Smooth muscle cell (in vitro differentiated cells): ENCODE measurements at regions not wholly inside any gene's neighbourhood (a gene's known extent, or its start where the extent isn't known, plus 50 kb on each side); places are given as distances from the start of the nearest gene placed in this dataset.
"Not testable (repeated sequence)": the region's sequence is repeated elsewhere in the genome, so short reads cannot be mapped to it uniquely, and the experiment has no call there.

ENCODE experiments used
- DNase-seq: peaks from one replicate; lab custom pipeline; 2025; ENCODE audit not compliant: unreplicated experiment; lab: John Stamatoyannopoulos, UW
- H2AFZ ChIP-seq: fragments of 200-600 bp; sonication (generic); 2 replicates; pipeline ENCODE4 v1.6.0; 2016; ENCODE audit warnings: antibody characterized with exemption, low read depth, mild to moderate bottlenecking
- H3F3A ChIP-seq: fragments of 200-600 bp; sonication (generic); 2 replicates; pipeline ENCODE4 v1.6.0; 2017; ENCODE audit warnings: antibody characterized with exemption, low read depth
- H3K27ac ChIP-seq: fragments of 200-600 bp; sonication (generic); 2 replicates; pipeline ENCODE4 v1.5.1; 2016; ENCODE audit warnings: low read depth, mild to moderate bottlenecking
- H3K27me3 ChIP-seq: fragments of 200-600 bp; sonication (generic); 2 replicates; pipeline ENCODE4 v1.6.1; 2016; ENCODE audit warnings: low read depth, mild to moderate bottlenecking
- H3K36me3 ChIP-seq: fragments of 200-600 bp; sonication (generic); 2 replicates; pipeline ENCODE4 v1.5.1; 2016; ENCODE audit warnings: low read depth
- H3K4me1 ChIP-seq: fragments of 200-600 bp; sonication (generic); 2 replicates; pipeline ENCODE4 v1.5.1; 2016; ENCODE audit warnings: low read depth
- H3K4me2 ChIP-seq: fragments of 200-600 bp; sonication (generic); 2 replicates; pipeline ENCODE4 v1.6.0; 2016; ENCODE audit warnings: mild to moderate bottlenecking
- H3K4me3 ChIP-seq: fragments of 200-600 bp; sonication (generic); 2 replicates; pipeline ENCODE4 v1.5.1; 2016; ENCODE audit warnings: mild to moderate bottlenecking
- H3K79me2 ChIP-seq: fragments of 200-600 bp; sonication (generic); 2 replicates; pipeline ENCODE4 v1.6.0; 2016; ENCODE audit warnings: low read depth, mild to moderate bottlenecking
- H3K9ac ChIP-seq: fragments of 200-600 bp; sonication (generic); 2 replicates; pipeline ENCODE4 v1.6.0; 2016; ENCODE audit warnings: low read depth
- H3K9me3 ChIP-seq: fragments of 200-600 bp; sonication (generic); replicated peaks from 2 replicates; pipeline ENCODE4 v1.5.1; 2016; ENCODE audit warnings: low read depth
- H4K20me1 ChIP-seq: fragments of 200-600 bp; sonication (generic); 2 replicates; pipeline ENCODE4 v1.6.0; 2016; ENCODE audit warnings: low read depth
- CTCF ChIP-seq: fragments of 200-600 bp; sonication (generic); IDR thresholded peaks from 2 replicates; pipeline ENCODE4 v1.5.1; 2017; ENCODE audit warnings: borderline replicate concordance, mild to moderate bottlenecking, antibody characterized with exemption; ENCODE audit not compliant: insufficient read depth, poor library complexity, severe bottlenecking
- WGBS: methylation state at CpG from one replicate; pipeline ENCODE4 v1.1.7; 2016; ENCODE audit warnings: low lambda C conversion rate; 5-methylcytosine and 5-hydroxymethylcytosine counted together

- Histone ChIP-seq H3K4me3 (no peak overlapping the region), H3K4me1 (no peaks in the 10 kb centered on the region), H3K4me2 (no peak overlapping the region), H3K27me3 (no peaks in the 10 kb centered on the region), H2AFZ (no peak overlapping the region), H4K20me1 (no peaks in the 10 kb centered on the region), H3F3A (no peaks in the 10 kb centered on the region), H3K9me3 (no peaks in the 10 kb centered on the region), H3K36me3 (no peaks in the 10 kb centered on the region), H3K9ac (no peak overlapping the region), H3K27ac (no peak overlapping the region), H3K79me2 (no peaks in the 10 kb centered on the region)
- 78% methylated on average over 5 of the region's 5 CpGs for WGBS
- no peak for TF ChIP-seq CTCF
- no peak for DNase-seq
Measured at GRCh38 chr2:43004879-43005244, 212.5 kb upstream of the HAAO start.

DNA sequence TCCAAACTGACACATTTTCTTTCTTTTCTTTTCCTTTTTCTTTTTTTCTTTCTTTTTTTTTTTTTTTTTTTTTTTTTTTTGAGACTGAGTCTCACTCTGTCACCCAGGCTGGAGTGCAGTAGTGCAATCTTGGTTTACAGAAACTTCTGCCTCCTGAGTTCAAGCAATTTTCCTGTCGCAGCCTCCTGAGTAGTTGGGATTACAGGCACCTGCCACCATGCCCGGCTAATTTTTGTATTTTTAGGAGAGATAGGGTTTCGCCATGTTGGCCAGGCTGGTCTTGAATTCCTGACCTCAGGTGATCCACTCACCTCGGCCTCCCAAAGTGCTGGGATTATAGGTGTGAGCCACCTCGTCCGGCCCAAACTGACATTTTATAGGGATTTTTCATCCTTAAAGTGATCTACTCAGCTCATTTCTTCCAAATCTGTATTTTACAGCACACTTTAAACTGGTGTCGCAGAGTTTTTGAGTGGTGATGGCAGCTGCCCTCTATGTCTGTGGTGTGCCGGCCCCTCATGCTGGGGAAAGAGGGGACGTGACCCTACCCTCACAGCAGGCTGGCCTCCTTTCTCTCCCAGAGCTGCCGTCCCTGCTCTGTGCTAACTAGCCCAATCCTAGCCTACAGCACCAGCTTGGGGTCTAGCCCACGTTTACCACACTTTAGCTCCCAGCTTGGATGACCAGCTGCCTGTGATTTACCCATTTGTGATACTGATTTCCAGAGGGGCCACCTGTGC, 211.9 kb upstream of the HAAO start:
- H2AFZ ChIP-seq, H3K9me3 ChIP-seq, H3K4me2 ChIP-seq, H3K27me3 ChIP-seq, DNase-seq, H3K36me3 ChIP-seq, H3K9ac ChIP-seq, H3K4me3 ChIP-seq, H3K79me2 ChIP-seq, H3K4me1 ChIP-seq, H3K27ac ChIP-seq, H3F3A ChIP-seq, H4K20me1 ChIP-seq: not testable (repeated sequence)
- 95% methylated on average over 11 of the region's 11 CpGs for WGBS

- no peak overlapping the region for H2AFZ ChIP-seq
- H3K4me2 ChIP-seq: no peak overlapping the region
- H3K36me3 ChIP-seq: no peaks in the 10 kb centered on the region
- H3K4me1 ChIP-seq: no peaks in the 10 kb centered on the region
- no peak for TF ChIP-seq CTCF
- no peaks in the 10 kb centered on the region for H3K9me3 ChIP-seq
- no peak overlapping the region for H3K27ac ChIP-seq
- no peaks in the 10 kb centered on the region for H4K20me1 ChIP-seq
- DNase-seq: no peak
- no peaks in the 10 kb centered on the region for H3K27me3 ChIP-seq
- no peak overlapping the region for H3K4me3 ChIP-seq
- 100% methylated on average over 2 of the region's 2 CpGs for WGBS
- no peaks in the 10 kb centered on the region for H3K79me2 ChIP-seq
- H3K9ac ChIP-seq: no peak overlapping the region
- H3F3A ChIP-seq: no peaks in the 10 kb centered on the region
Measured at GRCh38 chr2:43003702-43004101, 211.3 kb upstream of the HAAO start.

- Histone ChIP-seq H3K27me3 (no peaks in the 10 kb centered on the region), H4K20me1 (no peaks in the 10 kb centered on the region), H3K79me2 (no peaks in the 10 kb centered on the region), H3K9ac (no peak overlapping the region), H3K4me2 (no peak overlapping the region), H3K4me3 (no peak overlapping the region), H3K4me1 (no peaks in the 10 kb centered on the region), H3F3A (no peaks in the 10 kb centered on the region), H3K9me3 (no peaks in the 10 kb centered on the region), H2AFZ (no peak overlapping the region), H3K27ac (no peak overlapping the region), H3K36me3 (no peaks in the 10 kb centered on the region)
- TF ChIP-seq CTCF: no peak
- no peak for DNase-seq
- WGBS: 99% methylated on average over 5 of the region's 5 CpGs
Measured at GRCh38 chr2:43001787-43002468, 209.5 kb upstream of the HAAO start.
